Nephron progenitor cell (in vitro differentiated cells): ENCODE measurements at regions not wholly inside any gene's neighbourhood (a gene's known extent, or its start where the extent isn't known, plus 50 kb on each side); places are given as distances from the start of the nearest gene placed in this dataset.

ENCODE experiments used
- DNase-seq: peaks from one replicate; pipeline ENCODE4 v3.0.0; 2021
- H3K27ac Mint-ChIP-seq: 2 replicates; pipeline ENCODE4 v1.8.0; 2021; ENCODE audit warnings: mild to moderate bottlenecking, moderate library complexity, mixed read lengths
- H3K27me3 Mint-ChIP-seq: 2 replicates; pipeline ENCODE4 v1.8.0; 2021; ENCODE audit warnings: mild to moderate bottlenecking, low read depth, mixed read lengths; ENCODE audit not compliant: poor library complexity
- H3K36me3 Mint-ChIP-seq: 2 replicates; pipeline ENCODE4 v1.8.0; 2021; ENCODE audit warnings: low read depth, mixed read lengths
- H3K4me1 Mint-ChIP-seq: 2 replicates; pipeline ENCODE4 v1.8.0; 2021; ENCODE audit warnings: mixed read lengths
- H3K4me3 Mint-ChIP-seq: 2 replicates; pipeline ENCODE4 v1.8.0; 2021; ENCODE audit warnings: mild to moderate bottlenecking, moderate library complexity, mixed read lengths
- H3K9me3 Mint-ChIP-seq: 2 replicates; pipeline ENCODE4 v1.8.0; 2021; ENCODE audit warnings: mild to moderate bottlenecking, moderate library complexity, mixed read lengths
- CTCF ChIP-seq: fragments of 200-600 bp; sonication (generic); IDR thresholded peaks from 2 replicates; pipeline ENCODE4 v1.5.0; 2021; ENCODE audit warnings: antibody characterized with exemption

- H3K27ac Mint-ChIP-seq = no peak overlapping the region
Observed at GRCh38 chr6:10028222-10028621, 386.7 kb downstream of the TFAP2A start.

GRCh38 chr6:10019851-10020250 is 395.0 kb downstream of the TFAP2A start:
- no peak for DNase-seq
- Mint-ChIP-seq H3K9me3 (no peaks in the 10 kb centered on the region), H3K4me3 (no peak overlapping the region), H3K36me3 (no peaks in the 10 kb centered on the region), H3K27ac (no peak overlapping the region), H3K27me3 (peaks cover 17% of the 10 kb centered on the region), H3K4me1 (no peaks in the 10 kb centered on the region)
- TF ChIP-seq CTCF = no peak

More at GRCh38 chr6:10028222-10028621, 386.7 kb downstream of the TFAP2A start:
- TF ChIP-seq CTCF = no peak
- H3K36me3 Mint-ChIP-seq = no peaks in the 10 kb centered on the region
- no peak overlapping the region for H3K4me3 Mint-ChIP-seq
- DNase-seq = no peak
- H3K4me1 Mint-ChIP-seq = peaks cover 4% of the 10 kb centered on the region
- H3K9me3 Mint-ChIP-seq = no peaks in the 10 kb centered on the region
- peaks cover 3% of the 10 kb centered on the region for H3K27me3 Mint-ChIP-seq

GRCh38 chr6:10014557-10014956 is 400.3 kb downstream of the TFAP2A start:
- no peak overlapping the region for H3K27ac Mint-ChIP-seq
- H3K4me3 Mint-ChIP-seq = no peak overlapping the region
- H3K36me3 Mint-ChIP-seq = no peaks in the 10 kb centered on the region
- H3K27me3 Mint-ChIP-seq = peaks cover 6% of the 10 kb centered on the region
- H3K4me1 Mint-ChIP-seq = no peaks in the 10 kb centered on the region
- H3K9me3 Mint-ChIP-seq = peaks cover 22% of the 10 kb centered on the region
- DNase-seq = no peak
- TF ChIP-seq CTCF = no peak

GRCh38 chr6:10000551-10000950 is 414.3 kb downstream of the TFAP2A start:
- Mint-ChIP-seq H3K9me3 (peaks cover 7% of the 10 kb centered on the region), H3K36me3 (no peaks in the 10 kb centered on the region), H3K4me3 (no peak overlapping the region), H3K27me3 (peaks cover 5% of the 10 kb centered on the region), H3K4me1 (no peaks in the 10 kb centered on the region), H3K27ac (no peak overlapping the region)
- no peak for TF ChIP-seq CTCF
- no peak for DNase-seq

GRCh38 chr6:9999796-10000195 is 415.1 kb downstream of the TFAP2A start:
- Mint-ChIP-seq H3K27ac (no peak overlapping the region), H3K9me3 (peaks cover 9% of the 10 kb centered on the region), H3K4me3 (no peak overlapping the region), H3K36me3 (no peaks in the 10 kb centered on the region), H3K27me3 (peaks cover 5% of the 10 kb centered on the region), H3K4me1 (no peaks in the 10 kb centered on the region)
- no peak for DNase-seq
- TF ChIP-seq CTCF = no peak

- DNase-seq = no peak
- Mint-ChIP-seq H3K36me3 (peaks cover 5% of the 10 kb centered on the region), H3K9me3 (peaks cover 11% of the 10 kb centered on the region), H3K4me3 (no peak overlapping the region), H3K27ac (no peak overlapping the region), H3K4me1 (no peaks in the 10 kb centered on the region), H3K27me3 (peaks cover 7% of the 10 kb centered on the region)
- no peak for TF ChIP-seq CTCF
Observed at GRCh38 chr6:9986273-9986672, 428.6 kb downstream of the TFAP2A start.
